Liver (tissue), 8 donors: ENCODE measurements at regions not wholly inside any gene's neighbourhood (a gene's known extent, or its start where the extent isn't known, plus 50 kb on each side); places are given as distances from the start of the nearest gene placed in this dataset.

ENCODE experiments used
- DNase-seq: peaks from one replicate; pipeline ENCODE4 v3.0.0-alpha.2; 2017; ENCODE audit warnings: low spot score
- H3K27ac ChIP-seq, 2 donors: one replicate each; pipeline ENCODE4 v1.7.0; 2013; ENCODE audit warnings: inconsistent platforms in 2 of 2, low read length in 2 of 2, control low read depth in 1 of 2, low read depth in 1 of 2, mild to moderate bottlenecking in 1 of 2
- H3K27me3 ChIP-seq, 4 donors: one replicate each; pipeline versions ENCODE4 v1.6.1 to v1.7.0; 2013; ENCODE audit warnings: low read length in 3 of 4, inconsistent platforms in 1 of 4, mild to moderate bottlenecking in 1 of 4, moderate library complexity in 1 of 4; ENCODE audit not compliant: control insufficient read depth in 4 of 4, insufficient read depth in 4 of 4
- H3K36me3 ChIP-seq, 4 donors: one replicate each; pipeline versions ENCODE4 v1.6.1 to v1.7.0; 2013; ENCODE audit warnings: low read length in 3 of 4, mild to moderate bottlenecking in 3 of 4, low read depth in 1 of 4, moderate library complexity in 1 of 4; ENCODE audit not compliant: control insufficient read depth in 4 of 4, insufficient read depth in 3 of 4
- H3K4me1 ChIP-seq, 4 donors: one replicate each; pipeline versions ENCODE4 v1.6.1 to v1.7.0; 2013; ENCODE audit warnings: low read length in 3 of 4, mild to moderate bottlenecking in 3 of 4, moderate library complexity in 1 of 4; ENCODE audit not compliant: control insufficient read depth in 4 of 4, insufficient read depth in 4 of 4
- H3K4me3 ChIP-seq, 3 donors: one replicate each; pipeline versions ENCODE4 v1.6.1 to v1.7.0; 2013; ENCODE audit warnings: low read length in 3 of 3, control low read depth in 1 of 3, low read depth in 1 of 3, mild to moderate bottlenecking in 1 of 3
- H3K9ac ChIP-seq, 2 donors: one replicate each; pipeline ENCODE4 v1.7.0; 2013; ENCODE audit warnings: low read length in 2 of 2, mild to moderate bottlenecking in 2 of 2, moderate library complexity in 2 of 2, control low read depth in 1 of 2, low read depth in 1 of 2
- H3K9me3 ChIP-seq, 4 donors: one replicate each; pipeline versions ENCODE4 v1.6.1 to v1.7.0; 2013; ENCODE audit warnings: low read length in 3 of 4; ENCODE audit not compliant: control insufficient read depth in 4 of 4
- FOXA1 ChIP-seq: IDR thresholded peaks from 2 replicates; pipeline ENCODE4 v1.6.1; 2016; ENCODE audit warnings: antibody characterized with exemption
- FOXA2 ChIP-seq: IDR thresholded peaks from 2 replicates; pipeline ENCODE4 v1.6.1; 2016; ENCODE audit warnings: antibody characterized with exemption
- HNF4G ChIP-seq: IDR thresholded peaks from 2 replicates; pipeline ENCODE4 v1.6.1; 2016; ENCODE audit warnings: antibody characterized with exemption
- JUND ChIP-seq, 2 donors: IDR thresholded peaks; 2 replicates each; pipeline ENCODE4 v1.6.1; 2016; ENCODE audit warnings: antibody characterized with exemption in 2 of 2
- NR2F2 ChIP-seq: IDR thresholded peaks from 2 replicates; pipeline ENCODE4 v1.6.1; 2016; ENCODE audit warnings: antibody characterized with exemption
- RAD21 ChIP-seq, 2 donors: IDR thresholded peaks; 2 replicates each; pipeline ENCODE4 v1.6.1; 2016; ENCODE audit warnings: antibody characterized with exemption in 2 of 2, mild to moderate bottlenecking in 2 of 2
- RXRA ChIP-seq, 2 donors: IDR thresholded peaks; 2 replicates each; pipeline ENCODE4 v1.6.1; 2017 to 2018; ENCODE audit warnings: antibody characterized with exemption in 2 of 2, mild to moderate bottlenecking in 1 of 2
- SP1 ChIP-seq: IDR thresholded peaks from 2 replicates; pipeline ENCODE4 v1.6.1; 2018; ENCODE audit warnings: antibody characterized with exemption, mild to moderate bottlenecking
- WGBS: extraction: QIAGEN DNeasy Blood & Tissue Kit; methylation state at CpG from one replicate; pipeline ENCODE4 v1.1.7; 2013; 5-methylcytosine and 5-hydroxymethylcytosine counted together
- TF ChIP-seq, protein P1 (sequence below): IDR thresholded peaks from 2 replicates; pipeline ENCODE4 v1.6.1; 2016; ENCODE audit warnings: antibody characterized with exemption
- TF ChIP-seq, protein P2 (sequence below): IDR thresholded peaks from 2 replicates; pipeline ENCODE4 v1.6.1; 2016; ENCODE audit warnings: antibody characterized with exemption, mild to moderate bottlenecking
- TF ChIP-seq, protein P3 (sequence below): fragments of 150-350 bp; IDR thresholded peaks from 2 replicates; pipeline ENCODE4 v1.5.1; 2017; ENCODE audit warnings: improper control_type of control experiment, low read depth, low read length; ENCODE audit not compliant: missing input control
- TF ChIP-seq, protein P4 (sequence below): IDR thresholded peaks from 2 replicates; pipeline ENCODE4 v1.6.1; 2016; ENCODE audit warnings: antibody characterized with exemption
- TF ChIP-seq, protein P5 (sequence below): IDR thresholded peaks from 2 replicates; pipeline ENCODE4 v1.6.1; 2016; ENCODE audit warnings: antibody characterized with exemption
- donor health status: healthy.
- donor health status: healthy.
- donor health status: healthy.
- donor health status: healthy.
- donor health status: healthy.

DNA sequence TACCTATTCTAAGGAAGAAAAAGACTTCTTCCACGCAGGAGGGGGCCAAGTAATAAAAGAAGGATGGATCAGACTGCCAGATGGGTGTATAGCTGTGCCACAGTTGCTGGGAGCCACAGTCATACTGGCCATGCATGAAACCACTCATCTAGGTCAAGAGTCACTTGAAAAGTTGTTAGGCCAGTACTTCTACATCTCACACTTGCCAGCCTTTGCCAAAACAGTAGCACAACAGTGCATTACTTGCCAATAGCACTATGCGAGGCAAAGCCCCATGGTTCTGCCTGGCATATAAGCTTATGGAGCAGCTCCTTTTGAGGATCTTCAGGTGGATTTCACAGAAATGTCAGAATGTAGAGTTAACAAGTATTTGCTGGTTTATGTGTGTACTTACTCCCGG is 735.0 kb downstream of the NLGN4Y start:
- TF ChIP-seq, protein P1, sequence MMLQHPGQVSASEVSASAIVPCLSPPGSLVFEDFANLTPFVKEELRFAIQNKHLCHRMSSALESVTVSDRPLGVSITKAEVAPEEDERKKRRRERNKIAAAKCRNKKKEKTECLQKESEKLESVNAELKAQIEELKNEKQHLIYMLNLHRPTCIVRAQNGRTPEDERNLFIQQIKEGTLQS = no peak
- TF ChIP-seq NR2F2 (no peak), JUND (IDR thresholded peaks at IDR 0.05) (no peak), SP1 (no peak), RAD21 (IDR thresholded peaks at IDR 0.05) (no peak), RXRA (IDR thresholded peaks at IDR 0.05) (no peak), FOXA1 (no peak)
- TF ChIP-seq, protein P2, sequence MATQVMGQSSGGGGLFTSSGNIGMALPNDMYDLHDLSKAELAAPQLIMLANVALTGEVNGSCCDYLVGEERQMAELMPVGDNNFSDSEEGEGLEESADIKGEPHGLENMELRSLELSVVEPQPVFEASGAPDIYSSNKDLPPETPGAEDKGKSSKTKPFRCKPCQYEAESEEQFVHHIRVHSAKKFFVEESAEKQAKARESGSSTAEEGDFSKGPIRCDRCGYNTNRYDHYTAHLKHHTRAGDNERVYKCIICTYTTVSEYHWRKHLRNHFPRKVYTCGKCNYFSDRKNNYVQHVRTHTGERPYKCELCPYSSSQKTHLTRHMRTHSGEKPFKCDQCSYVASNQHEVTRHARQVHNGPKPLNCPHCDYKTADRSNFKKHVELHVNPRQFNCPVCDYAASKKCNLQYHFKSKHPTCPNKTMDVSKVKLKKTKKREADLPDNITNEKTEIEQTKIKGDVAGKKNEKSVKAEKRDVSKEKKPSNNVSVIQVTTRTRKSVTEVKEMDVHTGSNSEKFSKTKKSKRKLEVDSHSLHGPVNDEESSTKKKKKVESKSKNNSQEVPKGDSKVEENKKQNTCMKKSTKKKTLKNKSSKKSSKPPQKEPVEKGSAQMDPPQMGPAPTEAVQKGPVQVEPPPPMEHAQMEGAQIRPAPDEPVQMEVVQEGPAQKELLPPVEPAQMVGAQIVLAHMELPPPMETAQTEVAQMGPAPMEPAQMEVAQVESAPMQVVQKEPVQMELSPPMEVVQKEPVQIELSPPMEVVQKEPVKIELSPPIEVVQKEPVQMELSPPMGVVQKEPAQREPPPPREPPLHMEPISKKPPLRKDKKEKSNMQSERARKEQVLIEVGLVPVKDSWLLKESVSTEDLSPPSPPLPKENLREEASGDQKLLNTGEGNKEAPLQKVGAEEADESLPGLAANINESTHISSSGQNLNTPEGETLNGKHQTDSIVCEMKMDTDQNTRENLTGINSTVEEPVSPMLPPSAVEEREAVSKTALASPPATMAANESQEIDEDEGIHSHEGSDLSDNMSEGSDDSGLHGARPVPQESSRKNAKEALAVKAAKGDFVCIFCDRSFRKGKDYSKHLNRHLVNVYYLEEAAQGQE = no peak
- TF ChIP-seq, protein P3, sequence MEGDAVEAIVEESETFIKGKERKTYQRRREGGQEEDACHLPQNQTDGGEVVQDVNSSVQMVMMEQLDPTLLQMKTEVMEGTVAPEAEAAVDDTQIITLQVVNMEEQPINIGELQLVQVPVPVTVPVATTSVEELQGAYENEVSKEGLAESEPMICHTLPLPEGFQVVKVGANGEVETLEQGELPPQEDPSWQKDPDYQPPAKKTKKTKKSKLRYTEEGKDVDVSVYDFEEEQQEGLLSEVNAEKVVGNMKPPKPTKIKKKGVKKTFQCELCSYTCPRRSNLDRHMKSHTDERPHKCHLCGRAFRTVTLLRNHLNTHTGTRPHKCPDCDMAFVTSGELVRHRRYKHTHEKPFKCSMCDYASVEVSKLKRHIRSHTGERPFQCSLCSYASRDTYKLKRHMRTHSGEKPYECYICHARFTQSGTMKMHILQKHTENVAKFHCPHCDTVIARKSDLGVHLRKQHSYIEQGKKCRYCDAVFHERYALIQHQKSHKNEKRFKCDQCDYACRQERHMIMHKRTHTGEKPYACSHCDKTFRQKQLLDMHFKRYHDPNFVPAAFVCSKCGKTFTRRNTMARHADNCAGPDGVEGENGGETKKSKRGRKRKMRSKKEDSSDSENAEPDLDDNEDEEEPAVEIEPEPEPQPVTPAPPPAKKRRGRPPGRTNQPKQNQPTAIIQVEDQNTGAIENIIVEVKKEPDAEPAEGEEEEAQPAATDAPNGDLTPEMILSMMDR = no peak
- TF ChIP-seq, protein P4, sequence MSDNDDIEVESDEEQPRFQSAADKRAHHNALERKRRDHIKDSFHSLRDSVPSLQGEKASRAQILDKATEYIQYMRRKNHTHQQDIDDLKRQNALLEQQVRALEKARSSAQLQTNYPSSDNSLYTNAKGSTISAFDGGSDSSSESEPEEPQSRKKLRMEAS = no peak
- Histone ChIP-seq H3K27ac (no peak overlapping the region), H3K9me3 (no peaks in the 10 kb centered on the region), H3K36me3 (no peaks in the 10 kb centered on the region), H3K4me1 (no peaks in the 10 kb centered on the region), H3K4me3 (no peak overlapping the region), H3K27me3 (no peaks in the 10 kb centered on the region), H3K9ac (no peak overlapping the region)
- 74% methylated on average over 3 of the region's 3 CpGs for WGBS
- no peak for DNase-seq

DNA sequence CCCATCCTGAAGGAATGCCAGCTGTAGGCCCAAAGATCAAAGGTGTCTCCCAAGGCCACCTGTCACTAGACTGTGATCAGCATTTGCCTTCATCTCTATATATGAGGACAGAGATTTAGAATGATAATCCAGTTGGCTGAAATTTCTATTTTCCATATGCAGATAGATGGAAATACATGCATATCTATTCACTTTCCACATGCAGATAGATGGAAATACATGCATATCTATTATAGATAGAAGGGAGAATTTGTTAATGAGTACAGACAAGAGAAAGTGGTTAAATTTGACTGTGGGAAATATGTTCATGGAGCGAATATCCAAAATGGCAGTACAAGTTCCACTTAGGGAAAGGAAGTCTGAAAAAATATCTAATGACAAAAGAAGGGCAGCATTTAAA is 762.2 kb downstream of the NLGN4Y start:
- WGBS = 84% methylated on average over 1 of the region's 1 CpG
- H3K9ac ChIP-seq = no peak overlapping the region
- no peaks in the 10 kb centered on the region for H3K27me3 ChIP-seq
- no peak for TF ChIP-seq NR2F2
- DNase-seq = no peak
- H3K9me3 ChIP-seq = no peaks in the 10 kb centered on the region
- H3K4me3 ChIP-seq = no peak overlapping the region
- H3K27ac ChIP-seq = no peak overlapping the region
- no peaks in the 10 kb centered on the region for H3K36me3 ChIP-seq
- H3K4me1 ChIP-seq = no peaks in the 10 kb centered on the region

DNA sequence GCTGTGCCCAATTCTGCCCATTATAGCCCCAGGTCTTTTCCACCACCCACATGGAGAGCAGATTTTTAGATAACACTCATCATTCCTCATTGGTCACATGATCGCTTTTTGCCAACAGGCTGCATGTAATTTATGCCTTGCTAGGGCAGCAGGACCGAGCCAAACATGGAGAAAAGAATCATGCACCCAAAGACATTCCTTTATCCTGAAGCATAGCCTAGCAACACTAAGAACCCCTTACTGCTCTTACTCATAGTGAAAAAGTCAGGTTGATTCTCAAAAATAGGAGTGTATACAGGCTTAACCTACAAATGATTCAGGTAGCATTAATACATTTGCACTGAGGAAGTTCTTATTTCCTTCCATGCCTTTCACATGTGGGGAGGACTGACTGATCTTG is 765.5 kb downstream of the NLGN4Y start:
- H3K36me3 ChIP-seq = no peaks in the 10 kb centered on the region
- H3K27me3 ChIP-seq = no peaks in the 10 kb centered on the region
- no peaks in the 10 kb centered on the region for H3K4me1 ChIP-seq
- H3K9ac ChIP-seq = no peak overlapping the region
- 77% methylated on average over 2 of the region's 2 CpGs for WGBS
- no peaks in the 10 kb centered on the region for H3K9me3 ChIP-seq
- H3K4me3 ChIP-seq = no peak overlapping the region
- DNase-seq = no peak
- H3K27ac ChIP-seq = no peak overlapping the region
- no peak for TF ChIP-seq HNF4G
- TF ChIP-seq FOXA2 = no peak
- TF ChIP-seq, protein P3 = no peak
- no peak for TF ChIP-seq RXRA (IDR thresholded peaks at IDR 0.05)
- TF ChIP-seq, protein P2 = no peak
- TF ChIP-seq, protein P5, sequence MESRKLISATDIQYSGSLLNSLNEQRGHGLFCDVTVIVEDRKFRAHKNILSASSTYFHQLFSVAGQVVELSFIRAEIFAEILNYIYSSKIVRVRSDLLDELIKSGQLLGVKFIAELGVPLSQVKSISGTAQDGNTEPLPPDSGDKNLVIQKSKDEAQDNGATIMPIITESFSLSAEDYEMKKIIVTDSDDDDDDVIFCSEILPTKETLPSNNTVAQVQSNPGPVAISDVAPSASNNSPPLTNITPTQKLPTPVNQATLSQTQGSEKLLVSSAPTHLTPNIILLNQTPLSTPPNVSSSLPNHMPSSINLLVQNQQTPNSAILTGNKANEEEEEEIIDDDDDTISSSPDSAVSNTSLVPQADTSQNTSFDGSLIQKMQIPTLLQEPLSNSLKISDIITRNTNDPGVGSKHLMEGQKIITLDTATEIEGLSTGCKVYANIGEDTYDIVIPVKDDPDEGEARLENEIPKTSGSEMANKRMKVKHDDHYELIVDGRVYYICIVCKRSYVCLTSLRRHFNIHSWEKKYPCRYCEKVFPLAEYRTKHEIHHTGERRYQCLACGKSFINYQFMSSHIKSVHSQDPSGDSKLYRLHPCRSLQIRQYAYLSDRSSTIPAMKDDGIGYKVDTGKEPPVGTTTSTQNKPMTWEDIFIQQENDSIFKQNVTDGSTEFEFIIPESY = no peak
- TF ChIP-seq, protein P4 = no peak
